ENCODE measurements at regions not wholly inside any gene's neighbourhood (a gene's known extent, or its start where the extent isn't known, plus 50 kb on each side); places are given as distances from the start of the nearest gene placed in this dataset.

DNA sequence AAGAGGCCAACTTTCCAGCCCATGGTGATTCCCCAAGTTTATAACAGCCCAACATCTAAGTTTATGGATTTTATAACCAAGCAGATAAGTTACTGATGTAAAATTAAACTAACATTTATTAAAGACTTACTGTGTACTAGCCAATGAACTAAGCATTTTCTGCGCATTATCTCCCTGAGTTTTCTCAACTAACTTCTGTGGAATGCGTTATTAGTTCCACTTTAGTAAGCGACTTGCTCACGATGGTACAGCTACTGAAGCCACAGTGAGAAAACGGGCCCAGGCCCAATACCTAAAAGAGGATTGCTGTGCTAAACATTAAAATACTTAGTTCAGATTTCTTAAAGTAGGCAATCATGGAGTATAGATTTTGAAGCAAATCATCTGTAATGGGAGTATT is 61.0 kb downstream of the ZBTB18 start (continued):
- TF ChIP-seq MYC (IDR thresholded peaks at IDR 0.05; ENCODE audit: insufficient read depth, insufficient read length, insufficient replicate concordance, low read length, severe bottlenecking) = no peak
- no peak for TF ChIP-seq SREBF2 (IDR thresholded peaks at IDR 0.05; ENCODE audit: low read length)
- TF ChIP-seq SUZ12 (IDR thresholded peaks at IDR 0.05; ENCODE audit: unreplicated experiment) = no peak
- no peak for TF ChIP-seq GABPA (IDR thresholded peaks at IDR 0.05; ENCODE audit: low read depth)
- TF ChIP-seq ZNF274 (IDR thresholded peaks at IDR 0.05; ENCODE audit: insufficient read depth, insufficient read length) = no peak
- TF ChIP-seq, protein P1, sequence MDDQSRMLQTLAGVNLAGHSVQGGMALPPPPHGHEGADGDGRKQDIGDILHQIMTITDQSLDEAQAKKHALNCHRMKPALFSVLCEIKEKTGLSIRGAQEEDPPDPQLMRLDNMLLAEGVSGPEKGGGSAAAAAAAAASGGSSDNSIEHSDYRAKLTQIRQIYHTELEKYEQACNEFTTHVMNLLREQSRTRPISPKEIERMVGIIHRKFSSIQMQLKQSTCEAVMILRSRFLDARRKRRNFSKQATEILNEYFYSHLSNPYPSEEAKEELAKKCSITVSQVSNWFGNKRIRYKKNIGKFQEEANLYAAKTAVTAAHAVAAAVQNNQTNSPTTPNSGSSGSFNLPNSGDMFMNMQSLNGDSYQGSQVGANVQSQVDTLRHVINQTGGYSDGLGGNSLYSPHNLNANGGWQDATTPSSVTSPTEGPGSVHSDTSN (IDR thresholded peaks at IDR 0.05; ENCODE audit: insufficient replicate concordance, low read depth, low read length) = no peak
- TF ChIP-seq RFX5 (IDR thresholded peaks at IDR 0.05; ENCODE audit: low read depth, low read length) = no peak

DNA sequence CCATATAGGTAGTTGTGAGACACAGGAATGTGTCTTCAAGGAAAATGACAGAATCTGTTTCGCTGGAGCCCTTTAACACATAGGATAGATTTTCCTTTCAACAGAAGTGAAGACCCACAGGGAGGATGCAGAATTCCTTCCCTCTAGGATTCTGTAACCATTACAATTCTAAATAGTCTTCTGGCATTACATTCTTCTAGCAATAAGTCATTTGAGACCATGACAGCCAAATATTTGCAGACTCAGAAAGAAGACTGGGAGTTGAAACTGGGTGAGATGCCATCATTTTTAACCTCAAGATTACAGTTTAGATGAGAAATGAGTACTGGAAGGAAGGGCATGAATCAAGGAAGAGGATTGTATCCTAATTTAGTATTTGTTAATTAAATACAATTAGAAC is 61.6 kb downstream of the ZBTB18 start:
- SMC1A ChIA-PET (ENCODE audit: uncharacterized antibody, unreplicated experiment) = no interaction called here
- no peak overlapping the region for H3K4me2 ChIP-seq (ENCODE audit: control insufficient read depth, insufficient read depth)
- BruUV-seq (replicated peaks) = no TSS peak

More for the DNA sequence above, 61.6 kb downstream of the ZBTB18 start:
- Histone ChIP-seq H2AFZ (ENCODE audit: control insufficient read depth, low read depth, low read length) (no peak overlapping the region), H3K36me3 (ENCODE audit: control insufficient read depth in 2 of 2, insufficient read depth in 2 of 2, low read length in 1 of 2) (no peaks in the 10 kb centered on the region), H3K9me3 (replicated peaks; ENCODE audit: control insufficient read depth, insufficient read depth, low read length) (no peaks in the 10 kb centered on the region), H3K4me3 (no peak overlapping the region), H4K20me1 (ENCODE audit: control insufficient read depth, insufficient read depth) (no peaks in the 10 kb centered on the region), H3K79me2 (ENCODE audit: control insufficient read depth, insufficient read depth, low read length) (no peaks in the 10 kb centered on the region), H3K27me3 (replicated peaks in 1 of 2; ENCODE audit: control insufficient read depth in 2 of 2, insufficient read depth in 2 of 2, low read length in 1 of 2) (peaks cover 0 to 5% of the 10 kb centered on the region in 2 experiments; a peak in 2 of 4 replicates), H3K9ac (ENCODE audit: control insufficient read depth, insufficient read depth, low read length) (no peak overlapping the region), H3K27ac (ENCODE audit: control insufficient read depth, insufficient read depth) (no peak overlapping the region), H3K4me1 (ENCODE audit: control insufficient read depth, insufficient read depth, low read length) (no peaks in the 10 kb centered on the region)
- ATAC-seq (no peak), FAIRE-seq (no peak), DNase-seq (ENCODE audit: low read depth, low spot score) (no peak)
- POLR2A ChIA-PET = no interaction called here
- RAD21 ChIA-PET (ENCODE audit: unreplicated experiment) = no interaction called here
- no peak for TF ChIP-seq TCF12 (IDR thresholded peaks at IDR 0.05; ENCODE audit: low read depth, low read length)
- TF ChIP-seq, protein P2, sequence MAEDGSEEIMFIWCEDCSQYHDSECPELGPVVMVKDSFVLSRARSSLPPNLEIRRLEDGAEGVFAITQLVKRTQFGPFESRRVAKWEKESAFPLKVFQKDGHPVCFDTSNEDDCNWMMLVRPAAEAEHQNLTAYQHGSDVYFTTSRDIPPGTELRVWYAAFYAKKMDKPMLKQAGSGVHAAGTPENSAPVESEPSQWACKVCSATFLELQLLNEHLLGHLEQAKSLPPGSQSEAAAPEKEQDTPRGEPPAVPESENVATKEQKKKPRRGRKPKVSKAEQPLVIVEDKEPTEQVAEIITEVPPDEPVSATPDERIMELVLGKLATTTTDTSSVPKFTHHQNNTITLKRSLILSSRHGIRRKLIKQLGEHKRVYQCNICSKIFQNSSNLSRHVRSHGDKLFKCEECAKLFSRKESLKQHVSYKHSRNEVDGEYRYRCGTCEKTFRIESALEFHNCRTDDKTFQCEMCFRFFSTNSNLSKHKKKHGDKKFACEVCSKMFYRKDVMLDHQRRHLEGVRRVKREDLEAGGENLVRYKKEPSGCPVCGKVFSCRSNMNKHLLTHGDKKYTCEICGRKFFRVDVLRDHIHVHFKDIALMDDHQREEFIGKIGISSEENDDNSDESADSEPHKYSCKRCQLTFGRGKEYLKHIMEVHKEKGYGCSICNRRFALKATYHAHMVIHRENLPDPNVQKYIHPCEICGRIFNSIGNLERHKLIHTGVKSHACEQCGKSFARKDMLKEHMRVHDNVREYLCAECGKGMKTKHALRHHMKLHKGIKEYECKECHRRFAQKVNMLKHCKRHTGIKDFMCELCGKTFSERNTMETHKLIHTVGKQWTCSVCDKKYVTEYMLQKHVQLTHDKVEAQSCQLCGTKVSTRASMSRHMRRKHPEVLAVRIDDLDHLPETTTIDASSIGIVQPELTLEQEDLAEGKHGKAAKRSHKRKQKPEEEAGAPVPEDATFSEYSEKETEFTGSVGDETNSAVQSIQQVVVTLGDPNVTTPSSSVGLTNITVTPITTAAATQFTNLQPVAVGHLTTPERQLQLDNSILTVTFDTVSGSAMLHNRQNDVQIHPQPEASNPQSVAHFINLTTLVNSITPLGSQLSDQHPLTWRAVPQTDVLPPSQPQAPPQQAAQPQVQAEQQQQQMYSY (CRISPR knock-in tag; IDR thresholded peaks at IDR 0.05) = no peak
- TF ChIP-seq ZSCAN29 (IDR thresholded peaks at IDR 0.05) = no peak
- no peak for TF ChIP-seq WRNIP1 (IDR thresholded peaks at IDR 0.05; ENCODE audit: borderline replicate concordance, low read depth, low read length)
- intact Hi-C loops (cut with micrococcal nuclease; ENCODE audit: unreplicated experiment) (no loop called here), in situ Hi-C loops (cut with MboI) (no loop called here)
- CTCF ChIA-PET = no interaction called here
- WGBS (ENCODE audit: insufficient coverage, insufficient replicate concordance, low lambda C conversion rate, missing lambda C conversion rate) = 0% methylated on average over 1 of the region's 1 CpG
